KBM-7 (cell line): ENCODE measurements at regions not wholly inside any gene's neighbourhood (a gene's known extent, or its start where the extent isn't known, plus 50 kb on each side); places are given as distances from the start of the nearest gene placed in this dataset.

Experiments used
- DNase-seq: peaks from one replicate; pipeline ENCODE4 v3.0.0-alpha.2; 2015
- in situ Hi-C: fragments of 300-500 bp; cut with MboI; formaldehyde crosslinking; loops from 2 replicates; pipeline ENCODE4 v1.14.3; 2020; ENCODE audit warnings: low sequenced_read_pairs, low pct_unique_long_range_greater_than_20kb, mixed read lengths

- DNase-seq = no peak
- in situ Hi-C loops = no loop called here
These were observed 130.2 kb upstream of the KIT start for GRCh38 chr4:54527532-54527931.

GRCh38 chr4:54539500-54540029 lies 118.2 kb upstream of the KIT start:
- DNase-seq = no peak
- in situ Hi-C loops = no loop called here

- no peak for DNase-seq
- in situ Hi-C loops = no loop called here
These were observed 116.8 kb upstream of the KIT start for GRCh38 chr4:54540931-54541330.

GRCh38 chr4:54541426-54542118 lies 116.2 kb upstream of the KIT start:
- in situ Hi-C loops = no loop called here
- DNase-seq = no peak

GRCh38 chr4:54542119-54542438 lies 115.7 kb upstream of the KIT start:
- DNase-seq = no peak
- in situ Hi-C loops = no loop called here

GRCh38 chr4:54542540-54543041 lies 115.2 kb upstream of the KIT start:
- in situ Hi-C loops = no loop called here
- DNase-seq = no peak

- in situ Hi-C loops = no loop called here
- DNase-seq = no peak
These were observed 114.5 kb upstream of the KIT start for GRCh38 chr4:54543088-54543795.

GRCh38 chr4:54545663-54546424 lies 111.9 kb upstream of the KIT start:
- DNase-seq = no peak
- in situ Hi-C loops = no loop called here

- in situ Hi-C loops = no loop called here
- no peak for DNase-seq
These were observed 110.3 kb upstream of the KIT start for GRCh38 chr4:54547299-54548097.

GRCh38 chr4:54548098-54548620 lies 109.6 kb upstream of the KIT start:
- in situ Hi-C loops = no loop called here
- DNase-seq = no peak

- no peak for DNase-seq
- in situ Hi-C loops = no loop called here
These were observed 108.8 kb upstream of the KIT start for GRCh38 chr4:54548831-54549460.

GRCh38 chr4:54550395-54551171 lies 107.2 kb upstream of the KIT start:
- in situ Hi-C loops = no loop called here
- no peak for DNase-seq

- in situ Hi-C loops = no loop called here
- no peak for DNase-seq
These were observed 104.8 kb upstream of the KIT start for GRCh38 chr4:54553001-54553400.

- DNase-seq = no peak
- in situ Hi-C loops = no loop called here
These were observed 103.3 kb upstream of the KIT start for GRCh38 chr4:54554339-54554990.

GRCh38 chr4:54556051-54556450 lies 101.7 kb upstream of the KIT start:
- no peak for DNase-seq
- in situ Hi-C loops = no loop called here

- in situ Hi-C loops = no loop called here
- DNase-seq = no peak
These were observed 101.2 kb upstream of the KIT start for GRCh38 chr4:54556587-54556986.

GRCh38 chr4:54558889-54559677 lies 98.7 kb upstream of the KIT start:
- in situ Hi-C loops = no loop called here
- no peak for DNase-seq
